AG10803 (cell line): ENCODE measurements at regions not wholly inside any gene's neighbourhood (a gene's known extent, or its start where the extent isn't known, plus 50 kb on each side); places are given as distances from the start of the nearest gene placed in this dataset.

Experiments
- DNase-seq: peaks from one replicate; pipeline ENCODE4 v3.0.0; 2010; ENCODE audit warnings: low read depth
- H3K4me3 ChIP-seq: 2 replicates; pipeline ENCODE4 v1.5.1; 2011; ENCODE audit warnings: mild to moderate bottlenecking, low read length, control low read depth
- CTCF ChIP-seq: conservative IDR thresholded peaks from 2 replicates; pipeline ENCODE4 v1.5.1; 2011; ENCODE audit warnings: mild to moderate bottlenecking, low read length, control low read depth, inconsistent platforms

- DNase-seq: no peak
- no peak for TF ChIP-seq CTCF
- no peak overlapping the region for H3K4me3 ChIP-seq
Observed at GRCh38 chr11:15539645-15540044, 424.9 kb downstream of the INSC start.

GRCh38 chr11:15541079-15541478 is 426.4 kb downstream of the INSC start:
- no peak for TF ChIP-seq CTCF
- no peak overlapping the region for H3K4me3 ChIP-seq
- DNase-seq: no peak

- H3K4me3 ChIP-seq: no peak overlapping the region
- TF ChIP-seq CTCF: no peak
- no peak for DNase-seq
Observed at GRCh38 chr11:15544353-15544752, 429.6 kb downstream of the INSC start.

GRCh38 chr11:15547685-15548084 is 433.0 kb downstream of the INSC start:
- TF ChIP-seq CTCF: no peak
- no peak overlapping the region for H3K4me3 ChIP-seq
- no peak for DNase-seq

GRCh38 chr11:15551901-15552851 is 437.5 kb downstream of the INSC start:
- no peak for DNase-seq
- no peak for TF ChIP-seq CTCF
- no peak overlapping the region for H3K4me3 ChIP-seq

- TF ChIP-seq CTCF: no peak
- no peak for DNase-seq
- no peak overlapping the region for H3K4me3 ChIP-seq
Observed at GRCh38 chr11:15555161-15555560, 440.4 kb downstream of the INSC start.
